NB4 (cell line): ENCODE measurements at regions not wholly inside any gene's neighbourhood (a gene's known extent, or its start where the extent isn't known, plus 50 kb on each side); places are given as distances from the start of the nearest gene placed in this dataset.

ENCODE experiments used
- MYC ChIP-seq: IDR thresholded peaks from 2 replicates; pipeline ENCODE4 v1.6.1; 2011; ENCODE audit warnings: low read depth, low read length
- POLR2A ChIP-seq: IDR thresholded peaks from 2 replicates; pipeline ENCODE4 v1.6.1; 2011; ENCODE audit warnings: mild to moderate bottlenecking; ENCODE audit not compliant: insufficient read length; ENCODE audit errors: extremely low read depth
- TF ChIP-seq, protein P1 (sequence below): IDR thresholded peaks from one replicate; pipeline ENCODE4 v1.5.1; 2012; ENCODE audit warnings: low read depth, low read length

DNA sequence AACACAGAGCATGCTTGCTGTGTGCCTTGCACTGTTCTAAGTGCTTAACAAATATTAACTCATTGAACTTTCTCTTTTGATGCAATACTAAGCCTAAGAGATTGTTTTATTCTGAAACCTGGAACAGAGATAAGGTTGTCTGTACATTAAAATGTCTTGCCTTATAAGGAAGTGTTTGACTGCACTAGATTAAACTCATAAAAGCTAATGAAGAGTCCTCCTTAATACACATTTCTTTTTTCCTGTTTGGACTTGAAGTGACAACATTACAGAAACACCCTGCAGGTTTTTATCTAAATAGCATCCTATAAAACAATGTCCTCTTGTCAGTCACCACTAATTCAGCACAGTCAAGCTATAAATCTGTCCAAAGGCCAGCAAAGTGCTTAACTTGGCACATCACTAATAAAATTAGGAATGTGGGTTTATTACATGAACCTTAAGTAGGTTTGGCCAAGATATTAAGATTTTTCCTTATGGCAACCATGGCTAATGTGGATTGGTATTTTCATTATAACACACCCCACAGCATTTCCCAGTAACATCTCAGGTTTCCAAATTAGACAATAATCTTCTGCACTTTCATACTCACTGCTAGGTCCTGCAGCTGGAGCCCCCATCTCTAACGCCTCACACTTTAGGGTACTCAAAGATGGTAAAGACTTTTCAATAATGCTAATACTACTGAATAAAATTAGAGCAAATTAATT is 389.7 kb downstream of the LMO4 start:
- TF ChIP-seq, protein P1, sequence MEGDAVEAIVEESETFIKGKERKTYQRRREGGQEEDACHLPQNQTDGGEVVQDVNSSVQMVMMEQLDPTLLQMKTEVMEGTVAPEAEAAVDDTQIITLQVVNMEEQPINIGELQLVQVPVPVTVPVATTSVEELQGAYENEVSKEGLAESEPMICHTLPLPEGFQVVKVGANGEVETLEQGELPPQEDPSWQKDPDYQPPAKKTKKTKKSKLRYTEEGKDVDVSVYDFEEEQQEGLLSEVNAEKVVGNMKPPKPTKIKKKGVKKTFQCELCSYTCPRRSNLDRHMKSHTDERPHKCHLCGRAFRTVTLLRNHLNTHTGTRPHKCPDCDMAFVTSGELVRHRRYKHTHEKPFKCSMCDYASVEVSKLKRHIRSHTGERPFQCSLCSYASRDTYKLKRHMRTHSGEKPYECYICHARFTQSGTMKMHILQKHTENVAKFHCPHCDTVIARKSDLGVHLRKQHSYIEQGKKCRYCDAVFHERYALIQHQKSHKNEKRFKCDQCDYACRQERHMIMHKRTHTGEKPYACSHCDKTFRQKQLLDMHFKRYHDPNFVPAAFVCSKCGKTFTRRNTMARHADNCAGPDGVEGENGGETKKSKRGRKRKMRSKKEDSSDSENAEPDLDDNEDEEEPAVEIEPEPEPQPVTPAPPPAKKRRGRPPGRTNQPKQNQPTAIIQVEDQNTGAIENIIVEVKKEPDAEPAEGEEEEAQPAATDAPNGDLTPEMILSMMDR: no peak
- TF ChIP-seq POLR2A (no peak), MYC (no peak)
